CD4-positive, alpha-beta T cell (primary cell): ENCODE measurements at regions not wholly inside any gene's neighbourhood (a gene's known extent, or its start where the extent isn't known, plus 50 kb on each side); places are given as distances from the start of the nearest gene placed in this dataset.
"Not testable (repeated sequence)": the region's sequence is repeated elsewhere in the genome, so short reads cannot be mapped to it uniquely, and the experiment has no call there.

Experiments used
- ATAC-seq: fragments of 200-7000 bp; cut with Tn5 transposase; one replicate; pipeline ENCODE4 v1.10.0; 2022; ENCODE audit warnings: mild to moderate bottlenecking; ENCODE audit not compliant: poor library complexity
- CTCF ChIA-PET: fragments of 350-600 bp; sonication (Branson Sonifier 250); formaldehyde crosslinking; loops from one replicate; lab custom pipeline; 2021; ENCODE audit warnings: antibody characterized with exemption, inconsistent platforms; lab: Charles Lee
- POLR2A ChIA-PET: fragments of 350-600 bp; sonication (Branson Sonifier 250); formaldehyde crosslinking; loops from one replicate; lab custom pipeline; 2021; ENCODE audit warnings: antibody characterized with exemption, inconsistent platforms; lab: Charles Lee
- DNase-seq, 14 experiments: peaks; one replicate each; pipeline ENCODE4 v3.0.0-alpha.2; 2013 to 2020; ENCODE audit warnings: mixed read lengths in 2 of 14
- H3K27ac ChIP-seq, 2 donors: one replicate each; pipeline versions ENCODE4 v1.5.1 to v1.7.0; 2013; ENCODE audit warnings: low read length in 2 of 2, low read depth in 1 of 2, mild to moderate bottlenecking in 1 of 2
- H3K27me3 ChIP-seq, 2 experiments: 1 replicate in 1 of 2; 2 replicates in 1 of 2; pipeline versions ENCODE4 v1.6.1 to v1.7.0; 2013; ENCODE audit warnings: low read length in 2 of 2, control low read depth in 1 of 2, mild to moderate bottlenecking in 1 of 2, moderate library complexity in 1 of 2; ENCODE audit not compliant: insufficient read depth in 2 of 2, control insufficient read depth in 1 of 2
- H3K36me3 ChIP-seq: one replicate; pipeline ENCODE4 v1.6.1; 2013; ENCODE audit warnings: low read length, control low read depth; ENCODE audit not compliant: insufficient read depth
- H3K4me1 ChIP-seq: one replicate; pipeline ENCODE4 v1.6.1; 2013; ENCODE audit warnings: low read length, control low read depth; ENCODE audit not compliant: insufficient read depth
- H3K4me3 ChIP-seq: one replicate; pipeline ENCODE4 v1.5.1; 2013; ENCODE audit warnings: mild to moderate bottlenecking, low read length, moderate library complexity
- H3K9me3 ChIP-seq, 2 experiments: 1 replicate in 1 of 2; 2 replicates in 1 of 2; pipeline versions ENCODE4 v1.6.1 to v1.7.0; 2013; ENCODE audit warnings: low read length in 2 of 2, mild to moderate bottlenecking in 2 of 2, control low read depth in 1 of 2, moderate library complexity in 1 of 2; ENCODE audit not compliant: control insufficient read depth in 1 of 2, insufficient read depth in 1 of 2
- H3K27ac Mint-ChIP-seq: one replicate; pipeline ENCODE4 v1.8.0; 2020; ENCODE audit warnings: mixed read lengths
- H3K27me3 Mint-ChIP-seq: one replicate; pipeline ENCODE4 v1.8.0; 2021; ENCODE audit warnings: mixed read lengths
- H3K36me3 Mint-ChIP-seq: one replicate; pipeline ENCODE4 v1.8.0; 2021; ENCODE audit warnings: low read depth, mixed read lengths
- H3K4me1 Mint-ChIP-seq: one replicate; pipeline ENCODE4 v1.8.0; 2021; ENCODE audit warnings: low read depth, mixed read lengths
- H3K4me3 Mint-ChIP-seq: one replicate; pipeline ENCODE4 v1.8.0; 2020; ENCODE audit warnings: mild to moderate bottlenecking, mixed read lengths
- H3K9me3 Mint-ChIP-seq: one replicate; pipeline ENCODE4 v1.8.0; 2020; ENCODE audit warnings: mixed read lengths
- CTCF ChIP-seq: fragments of 200-600 bp; IDR thresholded peaks from one replicate; pipeline ENCODE4 v1.8.0; 2022; ENCODE audit warnings: antibody characterized with exemption, mild to moderate bottlenecking
- intact Hi-C, 2 experiments: fragments of 100-400 bp; cut with DNase I in 1 of 2; cut with micrococcal nuclease in 1 of 2; formaldehyde crosslinking; loops; one replicate each; pipeline versions ENCODE4 v1.15.1 to v1.9.0; 2023 to 2025; cut with DNase I, micrococcal nuclease

GRCh38 chr7:136391371-136391770, 414.2 kb upstream of the MTPN start:
- Histone ChIP-seq H3K27ac (no peak overlapping the region), H3K4me1 (no peaks in the 10 kb centered on the region), H3K36me3 (no peaks in the 10 kb centered on the region), H3K4me3 (no peak overlapping the region), H3K9me3 (no peaks in the 10 kb centered on the region), H3K27me3 (no peaks in the 10 kb centered on the region)
- Mint-ChIP-seq H3K4me3 (no peak overlapping the region), H3K9me3 (no peaks in the 10 kb centered on the region), H3K4me1 (no peaks in the 10 kb centered on the region), H3K36me3 (no peaks in the 10 kb centered on the region), H3K27me3 (no peaks in the 10 kb centered on the region), H3K27ac (no peak overlapping the region)
- ChIA-PET POLR2A (no interaction called here), CTCF (no interaction called here)
- DNase-seq (no peak), ATAC-seq (no peak)
- intact Hi-C loops: no loop called here
- TF ChIP-seq CTCF: no peak

GRCh38 chr7:136389933-136390332, 412.8 kb upstream of the MTPN start:
- no peak overlapping the region for H3K4me3 ChIP-seq
- no peaks in the 10 kb centered on the region for H3K36me3 ChIP-seq
- no peak overlapping the region for H3K27ac ChIP-seq
- no peak for TF ChIP-seq CTCF
- H3K4me1 ChIP-seq: no peaks in the 10 kb centered on the region
- Mint-ChIP-seq H3K36me3 (no peaks in the 10 kb centered on the region), H3K4me1 (no peaks in the 10 kb centered on the region), H3K27me3 (no peaks in the 10 kb centered on the region), H3K9me3 (no peaks in the 10 kb centered on the region), H3K4me3 (no peak overlapping the region), H3K27ac (no peak overlapping the region)
- intact Hi-C loops: no loop called here
- H3K9me3 ChIP-seq: no peaks in the 10 kb centered on the region
- ATAC-seq (no peak), DNase-seq (no peak)
- H3K27me3 ChIP-seq: no peaks in the 10 kb centered on the region
- ChIA-PET POLR2A (no interaction called here), CTCF (no interaction called here)

- intact Hi-C loops: no loop called here
- no peak overlapping the region for H3K27ac ChIP-seq
- Mint-ChIP-seq H3K27me3 (no peaks in the 10 kb centered on the region), H3K9me3 (no peaks in the 10 kb centered on the region), H3K4me1 (no peaks in the 10 kb centered on the region), H3K36me3 (no peaks in the 10 kb centered on the region), H3K27ac (no peak overlapping the region), H3K4me3 (no peak overlapping the region)
- H3K9me3 ChIP-seq: no peaks in the 10 kb centered on the region
- ATAC-seq: no peak
- H3K27me3 ChIP-seq: no peaks in the 10 kb centered on the region
- ChIA-PET CTCF (interaction anchor here (0.6 kb wide), 1 partner anchor 142 kb away, joined by 3 read pairs; no protein-coding TSS in a partner anchor), POLR2A (no interaction called here)
- H3K36me3 ChIP-seq: no peaks in the 10 kb centered on the region
- H3K4me1 ChIP-seq: no peaks in the 10 kb centered on the region
- no peak for TF ChIP-seq CTCF
- H3K4me3 ChIP-seq: no peak overlapping the region
- DNase-seq: no peak
These were observed 409.7 kb upstream of the MTPN start for GRCh38 chr7:136386876-136387275.

- not testable (repeated sequence) for H3K9me3 Mint-ChIP-seq
These were observed 394.2 kb upstream of the MTPN start for GRCh38 chr7:136371409-136371808.

More at GRCh38 chr7:136371409-136371808, 394.2 kb upstream of the MTPN start:
- H3K9me3 ChIP-seq, H3K4me3 Mint-ChIP-seq, H3K27me3 Mint-ChIP-seq, H3K4me3 ChIP-seq, H3K27ac ChIP-seq, H3K4me1 Mint-ChIP-seq, H3K4me1 ChIP-seq, H3K27ac Mint-ChIP-seq, DNase-seq, ATAC-seq, H3K36me3 ChIP-seq, intact Hi-C loops, CTCF ChIA-PET, H3K27me3 ChIP-seq, H3K36me3 Mint-ChIP-seq, POLR2A ChIA-PET: not testable (repeated sequence)
